IMR-90 (cell line): ENCODE measurements at regions not wholly inside any gene's neighbourhood (a gene's known extent, or its start where the extent isn't known, plus 50 kb on each side); places are given as distances from the start of the nearest gene placed in this dataset.

ENCODE experiments used
- ATAC-seq: fragments of 200-7000 bp; cut with Tn5 transposase; 2 replicates; pipeline ENCODE4 v1.9.1; 2020; ENCODE audit warnings: low read depth, mild to moderate bottlenecking, moderate library complexity
- BruUV-seq: library from RNA; stranded (reverse); fragments of 400-500 nt; replicated peaks from 2 replicates; lab custom pipeline; 2021; lab: Mats Ljungman, UMichigan
- CTCF ChIA-PET: fragments of 300-600 bp; formaldehyde crosslinking; extraction: SDS; loops from one replicate; lab custom pipeline; 2021; ENCODE audit warnings: antibody characterized with exemption; lab: Yijun Ruan, JAX
- POLR2A ChIA-PET: fragments of 300-600 bp; sonication (Branson Sonifier 250); formaldehyde crosslinking; loops from one replicate; lab custom pipeline; 2022; ENCODE audit warnings: antibody characterized with exemption; ENCODE audit not compliant: unreplicated experiment; lab: Charles Lee
- DNase-seq: peaks from one replicate; pipeline ENCODE4 v3.0.0; 2013
- H2AFZ ChIP-seq: replicated peaks from 2 replicates; pipeline ENCODE3; 2013; ENCODE audit warnings: low read length, mild to moderate bottlenecking; ENCODE audit not compliant: poor library complexity
- H2AK5ac ChIP-seq: 2 replicates; pipeline ENCODE4 v1.6.1; 2013; ENCODE audit warnings: low read depth, low read length, inconsistent platforms
- H2AK9ac ChIP-seq: replicated peaks from 2 replicates; pipeline ENCODE3; 2013; ENCODE audit warnings: mild to moderate bottlenecking, low read depth, low read length, moderate library complexity; ENCODE audit not compliant: poor library complexity
- H2BK120ac ChIP-seq: 2 replicates; pipeline ENCODE4 v1.6.1; 2013; ENCODE audit warnings: low read depth, low read length, inconsistent platforms
- H2BK15ac ChIP-seq: 3 replicates; pipeline ENCODE4 v1.6.1; 2013; ENCODE audit warnings: low read depth, low read length, inconsistent platforms
- H2BK20ac ChIP-seq: 2 replicates; pipeline ENCODE4 v1.6.1; 2013; ENCODE audit warnings: low read depth, mild to moderate bottlenecking, inconsistent platforms, low read length, moderate library complexity
- H2BK5ac ChIP-seq: 2 replicates; pipeline ENCODE4 v1.6.1; 2013; ENCODE audit warnings: mild to moderate bottlenecking, low read depth, low read length, inconsistent platforms; ENCODE audit not compliant: poor library complexity, severe bottlenecking
- H3K14ac ChIP-seq: replicated peaks from 2 replicates; pipeline ENCODE4 v1.6.1; 2013; ENCODE audit warnings: low read depth, low read length, inconsistent platforms
- H3K18ac ChIP-seq: 2 replicates; pipeline ENCODE4 v1.6.1; 2013; ENCODE audit warnings: low read depth, low read length, control low read depth
- H3K23ac ChIP-seq: 2 replicates; pipeline ENCODE4 v1.6.1; 2013; ENCODE audit warnings: low read depth, low read length, inconsistent platforms
- H3K27ac ChIP-seq: 2 replicates; pipeline ENCODE4 v1.5.1; 2013; ENCODE audit warnings: mild to moderate bottlenecking, control low read depth, low read length; ENCODE audit not compliant: insufficient read depth
- H3K27me3 ChIP-seq: 2 replicates; pipeline ENCODE4 v1.6.1; 2013; ENCODE audit warnings: low read length; ENCODE audit not compliant: control insufficient read depth, insufficient read depth
- H3K36me3 ChIP-seq: 2 replicates; pipeline ENCODE4 v1.6.1; 2013; ENCODE audit warnings: low read length, mixed read lengths; ENCODE audit not compliant: control insufficient read depth, insufficient read depth
- H3K4ac ChIP-seq: 2 replicates; pipeline ENCODE4 v1.6.1; 2013; ENCODE audit warnings: low read depth, low read length, inconsistent platforms
- H3K4me1 ChIP-seq: 2 replicates; pipeline ENCODE4 v1.6.1; 2013; ENCODE audit warnings: low read length, mixed read lengths; ENCODE audit not compliant: control insufficient read depth, insufficient read depth
- H3K4me2 ChIP-seq: 2 replicates; pipeline ENCODE4 v1.6.1; 2013; ENCODE audit warnings: low read depth, mild to moderate bottlenecking, control low read depth, low read length, moderate library complexity
- H3K4me3 ChIP-seq: 2 replicates; pipeline ENCODE4 v1.5.1; 2013; ENCODE audit warnings: low read depth, mild to moderate bottlenecking, control low read depth, low read length, moderate library complexity; ENCODE audit not compliant: insufficient read depth
- H3K56ac ChIP-seq: 2 replicates; pipeline ENCODE4 v1.6.1; 2013; ENCODE audit warnings: low read length, inconsistent platforms; ENCODE audit not compliant: insufficient read depth; ENCODE audit errors: extremely low read depth
- H3K79me1 ChIP-seq, 2 experiments: 2 replicates each; pipeline ENCODE4 v1.6.1; 2013; ENCODE audit warnings: low read length in 2 of 2, inconsistent platforms in 1 of 2, low read depth in 1 of 2
- H3K9ac ChIP-seq: 2 replicates; pipeline ENCODE4 v1.6.1; 2013; ENCODE audit warnings: low read depth, low read length, control low read depth
- H3K9me1 ChIP-seq: 2 replicates; pipeline ENCODE4 v1.6.1; 2013; ENCODE audit warnings: low read length, inconsistent platforms; ENCODE audit not compliant: insufficient read depth
- H3K9me3 ChIP-seq: 2 replicates; pipeline ENCODE4 v1.6.1; 2013; ENCODE audit warnings: low read length; ENCODE audit not compliant: control insufficient read depth, insufficient read depth
- H4K20me1 ChIP-seq: 2 replicates; pipeline ENCODE4 v1.6.1; 2013; ENCODE audit warnings: low read length, inconsistent platforms; ENCODE audit not compliant: insufficient read depth
- H4K5ac ChIP-seq: 2 replicates; pipeline ENCODE4 v1.6.1; 2013; ENCODE audit warnings: mild to moderate bottlenecking, low read depth, low read length, control low read depth
- H4K8ac ChIP-seq, 2 experiments: 2 replicates each; pipeline ENCODE4 v1.6.1; 2013; ENCODE audit warnings: low read depth in 2 of 2, low read length in 2 of 2, control low read depth in 1 of 2, inconsistent platforms in 1 of 2
- H4K91ac ChIP-seq: 2 replicates; pipeline ENCODE4 v1.6.1; 2013; ENCODE audit warnings: low read depth, low read length, inconsistent platforms; ENCODE audit not compliant: insufficient read depth
- FOS ChIP-seq: fragments of 150-350 bp; IDR thresholded peaks from 2 replicates; pipeline ENCODE4 v1.6.1; 2016; ENCODE audit warnings: low read depth, low read length
- MAFK ChIP-seq: IDR thresholded peaks from 2 replicates; pipeline ENCODE4 v1.6.1; 2012; ENCODE audit warnings: low read depth, low read length, improper control_type of control experiment
- MAZ ChIP-seq: IDR thresholded peaks from 2 replicates; pipeline ENCODE4 v1.6.1; 2012; ENCODE audit warnings: low read depth, mild to moderate bottlenecking, low read length, improper control_type of control experiment, moderate library complexity, borderline replicate concordance
- MXI1 ChIP-seq: IDR thresholded peaks from 2 replicates; pipeline ENCODE4 v1.6.1; 2012; ENCODE audit warnings: low read depth, mild to moderate bottlenecking, low read length, moderate library complexity, borderline replicate concordance
- RAD21 ChIP-seq: IDR thresholded peaks from 2 replicates; pipeline ENCODE4 v1.6.1; 2012; ENCODE audit warnings: low read length, improper control_type of control experiment
- RCOR1 ChIP-seq: IDR thresholded peaks from 2 replicates; pipeline ENCODE4 v1.6.1; 2012; ENCODE audit warnings: mild to moderate bottlenecking, low read length, improper control_type of control experiment; ENCODE audit not compliant: insufficient replicate concordance
- WGBS, 2 experiments: methylation state at CpG; one replicate each; pipeline versions ENCODE4 v1.1.5 to v1.1.7; 2013; ENCODE audit warnings: missing lambda C conversion rate in 2 of 2; ENCODE audit not compliant: insufficient read length in 1 of 2; ENCODE audit errors: extremely low coverage in 2 of 2; 5-methylcytosine and 5-hydroxymethylcytosine counted together
- dilution Hi-C: fragments of 300-500 bp; cut with HindIII; formaldehyde crosslinking; loops from one replicate; pipeline ENCODE4 v1.14.3; 2018; ENCODE audit warnings: low sequenced_read_pairs; ENCODE audit not compliant: unreplicated experiment
- in situ Hi-C: fragments of 300-500 bp; cut with MboI; formaldehyde crosslinking; loops from 3 replicates; pipeline ENCODE4 v1.14.3; 2019; ENCODE audit warnings: low sequenced_read_pairs, inconsistent platforms, mixed read lengths
- intact Hi-C: fragments of 100-400 bp; cut with micrococcal nuclease; formaldehyde crosslinking; loops from 2 replicates; pipeline ENCODE4 v1.10.0; 2022
- TF ChIP-seq, protein P1 (sequence below): fragments of 150-350 bp; IDR thresholded peaks from 2 replicates; pipeline ENCODE4 v1.6.1; 2016; ENCODE audit warnings: low read depth, mild to moderate bottlenecking, low read length, moderate library complexity, borderline replicate concordance

DNA sequence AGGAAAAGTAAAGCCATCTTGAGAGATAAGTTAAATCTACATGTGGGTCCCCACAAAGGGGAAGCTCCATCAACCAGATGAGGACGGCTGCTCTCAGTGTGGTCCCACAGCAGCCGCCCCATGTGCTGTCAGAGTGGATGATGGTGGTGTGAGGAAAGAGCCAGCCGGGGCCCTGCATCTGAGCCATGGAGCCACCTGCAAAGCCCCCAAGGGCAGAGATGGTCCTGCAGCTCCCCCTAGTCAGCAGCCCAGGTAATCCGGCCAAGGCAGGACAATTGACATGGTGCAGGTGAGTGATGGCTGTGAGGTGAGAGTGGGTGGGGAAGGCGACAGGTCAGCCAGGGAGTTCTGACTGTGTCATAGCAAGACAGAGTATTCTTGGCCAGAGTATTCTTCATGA, 458.8 kb downstream of the ICE1 start:
- CTCF ChIA-PET = no interaction called here

More for the DNA sequence above, 458.8 kb downstream of the ICE1 start:
- Histone ChIP-seq H3K9ac (no peak overlapping the region), H3K4me3 (no peak overlapping the region), H3K79me1 (no peaks in the 10 kb centered on the region), H2BK15ac (no peak overlapping the region), H3K4me1 (no peaks in the 10 kb centered on the region), H4K20me1 (no peaks in the 10 kb centered on the region), H3K23ac (no peak overlapping the region), H3K4ac (no peak overlapping the region), H2BK5ac (no peak overlapping the region), H2BK120ac (no peak overlapping the region), H2AK9ac (no peak overlapping the region), H2BK20ac (no peak overlapping the region), H4K91ac (no peak overlapping the region), H2AFZ (no peak overlapping the region), H3K14ac (no peak overlapping the region), H2AK5ac (no peak overlapping the region), H3K56ac (no peak overlapping the region), H3K9me3 (peaks cover 24% of the 10 kb centered on the region), H3K9me1 (no peaks in the 10 kb centered on the region), H3K18ac (no peak overlapping the region), H4K5ac (no peak overlapping the region), H3K4me2 (no peak overlapping the region), H4K8ac (no peak overlapping the region), H3K27me3 (no peaks in the 10 kb centered on the region), H3K36me3 (no peaks in the 10 kb centered on the region), H3K27ac (no peak overlapping the region)
- 17% methylated on average over 2 of the region's 5 CpGs; no CpG with 5 or more reads in 1 of the 2 experiments for WGBS, 2 experiments
- no peak for ATAC-seq
- dilution Hi-C loops = no loop called here
- POLR2A ChIA-PET = no interaction called here
- DNase-seq = no peak
- intact Hi-C loops = no loop called here
- TF ChIP-seq, protein P1, sequence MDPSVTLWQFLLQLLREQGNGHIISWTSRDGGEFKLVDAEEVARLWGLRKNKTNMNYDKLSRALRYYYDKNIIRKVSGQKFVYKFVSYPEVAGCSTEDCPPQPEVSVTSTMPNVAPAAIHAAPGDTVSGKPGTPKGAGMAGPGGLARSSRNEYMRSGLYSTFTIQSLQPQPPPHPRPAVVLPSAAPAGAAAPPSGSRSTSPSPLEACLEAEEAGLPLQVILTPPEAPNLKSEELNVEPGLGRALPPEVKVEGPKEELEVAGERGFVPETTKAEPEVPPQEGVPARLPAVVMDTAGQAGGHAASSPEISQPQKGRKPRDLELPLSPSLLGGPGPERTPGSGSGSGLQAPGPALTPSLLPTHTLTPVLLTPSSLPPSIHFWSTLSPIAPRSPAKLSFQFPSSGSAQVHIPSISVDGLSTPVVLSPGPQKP = no peak
- TF ChIP-seq FOS (no peak), MXI1 (no peak), RCOR1 (no peak), MAZ (no peak), RAD21 (no peak), MAFK (no peak)
- in situ Hi-C loops = no loop called here
- BruUV-seq = no TSS peak
